ENCODE measurements at regions not wholly inside any gene's neighbourhood (a gene's known extent, or its start where the extent isn't known, plus 50 kb on each side); places are given as distances from the start of the nearest gene placed in this dataset.

DNA sequence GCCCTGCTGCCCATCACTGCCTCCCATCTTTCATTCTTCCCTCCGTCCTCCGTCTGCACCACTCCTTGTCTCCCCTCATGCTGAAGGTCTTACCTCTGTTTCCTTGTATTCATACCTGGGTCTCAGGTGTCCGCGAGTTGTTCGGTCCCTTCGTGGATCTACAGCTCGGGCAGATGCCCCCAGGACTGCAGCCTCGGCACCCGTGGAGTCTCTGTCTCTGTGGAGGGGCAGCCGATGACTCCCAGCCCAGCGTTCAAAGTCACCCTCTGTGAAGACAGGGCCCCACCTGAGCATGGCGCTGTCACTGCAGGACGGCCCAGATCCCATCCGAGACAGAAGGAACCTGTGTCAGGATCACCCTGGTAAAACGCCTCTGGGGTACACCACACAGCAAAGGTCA lies 480.0 kb upstream of the SALL3 start:
- no peaks in the 10 kb centered on the region for H3K27me3 ChIP-seq (ENCODE audit: control insufficient read depth, extremely low read depth, insufficient read depth, low read length)
- no peaks in the 10 kb centered on the region for H3K9me1 ChIP-seq (ENCODE audit: control insufficient read depth, extremely low read depth, insufficient read depth, low read length)
- no peak overlapping the region for H3K9ac ChIP-seq (ENCODE audit: control insufficient read depth, extremely low read depth, insufficient read depth, low read length)
- H3K36me3 ChIP-seq (ENCODE audit: control insufficient read depth in 2 of 2, extremely low read depth in 1 of 2, insufficient read depth in 2 of 2, low read length in 2 of 2): no peaks in the 10 kb centered on the region
- no peaks in the 10 kb centered on the region for H3K79me2 ChIP-seq (ENCODE audit: control insufficient read depth, insufficient read depth, low read length)
- FAIRE-seq: no peak
- DNase-seq (ENCODE audit: low read depth, low spot score): no peak
- dilution Hi-C loops (cut with MboI; ENCODE audit: extremely low pct_ligation_motif_present, low sequenced_read_pairs): no loop called here
- H3K27ac ChIP-seq (ENCODE audit: control insufficient read depth, insufficient read depth, low read length): no peak overlapping the region
- TF ChIP-seq, protein P1, sequence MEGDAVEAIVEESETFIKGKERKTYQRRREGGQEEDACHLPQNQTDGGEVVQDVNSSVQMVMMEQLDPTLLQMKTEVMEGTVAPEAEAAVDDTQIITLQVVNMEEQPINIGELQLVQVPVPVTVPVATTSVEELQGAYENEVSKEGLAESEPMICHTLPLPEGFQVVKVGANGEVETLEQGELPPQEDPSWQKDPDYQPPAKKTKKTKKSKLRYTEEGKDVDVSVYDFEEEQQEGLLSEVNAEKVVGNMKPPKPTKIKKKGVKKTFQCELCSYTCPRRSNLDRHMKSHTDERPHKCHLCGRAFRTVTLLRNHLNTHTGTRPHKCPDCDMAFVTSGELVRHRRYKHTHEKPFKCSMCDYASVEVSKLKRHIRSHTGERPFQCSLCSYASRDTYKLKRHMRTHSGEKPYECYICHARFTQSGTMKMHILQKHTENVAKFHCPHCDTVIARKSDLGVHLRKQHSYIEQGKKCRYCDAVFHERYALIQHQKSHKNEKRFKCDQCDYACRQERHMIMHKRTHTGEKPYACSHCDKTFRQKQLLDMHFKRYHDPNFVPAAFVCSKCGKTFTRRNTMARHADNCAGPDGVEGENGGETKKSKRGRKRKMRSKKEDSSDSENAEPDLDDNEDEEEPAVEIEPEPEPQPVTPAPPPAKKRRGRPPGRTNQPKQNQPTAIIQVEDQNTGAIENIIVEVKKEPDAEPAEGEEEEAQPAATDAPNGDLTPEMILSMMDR (optimal IDR thresholded peaks at IDR 0.05 in 1 of 3, IDR thresholded peaks at IDR 0.05 in 1 of 3, conservative IDR thresholded peaks at IDR 0.05 in 1 of 3; ENCODE audit: extremely low read depth in 1 of 3, insufficient read depth in 2 of 3, low read length in 3 of 3): no peak
- no peak for TF ChIP-seq EZH2 (IDR thresholded peaks at IDR 0.05; ENCODE audit: low read length)
- no peak overlapping the region for H3K4me3 ChIP-seq (ENCODE audit: control insufficient read depth in 2 of 3, extremely low read depth in 1 of 3, insufficient read depth in 2 of 3, low read depth in 1 of 3, low read length in 3 of 3)
- no peak overlapping the region for H2AFZ ChIP-seq (ENCODE audit: control insufficient read depth, low read length)
- peaks cover 23% of the 10 kb centered on the region for H3K9me3 ChIP-seq (ENCODE audit: control insufficient read depth, low read depth, low read length)
- no peak overlapping the region for H3K4me2 ChIP-seq (ENCODE audit: control insufficient read depth, extremely low read depth, insufficient read depth, low read depth, low read length)
- H4K20me1 ChIP-seq (ENCODE audit: control insufficient read depth, extremely low read depth, insufficient read depth, low read length): no peaks in the 10 kb centered on the region
- H3K4me1 ChIP-seq (ENCODE audit: control insufficient read depth, extremely low read depth, insufficient read depth, low read length): no peaks in the 10 kb centered on the region

- Histone ChIP-seq H3K4me1 (ENCODE audit: control insufficient read depth, extremely low read depth, insufficient read depth, low read length) (no peaks in the 10 kb centered on the region), H4K20me1 (ENCODE audit: control insufficient read depth, extremely low read depth, insufficient read depth, low read length) (no peaks in the 10 kb centered on the region), H3K9ac (ENCODE audit: control insufficient read depth, extremely low read depth, insufficient read depth, low read length) (no peak overlapping the region), H3K36me3 (ENCODE audit: control insufficient read depth in 2 of 2, extremely low read depth in 1 of 2, insufficient read depth in 2 of 2, low read length in 2 of 2) (no peaks in the 10 kb centered on the region), H3K27me3 (ENCODE audit: control insufficient read depth, extremely low read depth, insufficient read depth, low read length) (no peaks in the 10 kb centered on the region), H3K79me2 (ENCODE audit: control insufficient read depth, insufficient read depth, low read length) (no peaks in the 10 kb centered on the region), H3K9me3 (ENCODE audit: control insufficient read depth, low read depth, low read length) (peaks cover 24% of the 10 kb centered on the region), H3K4me3 (ENCODE audit: control insufficient read depth in 2 of 3, extremely low read depth in 1 of 3, insufficient read depth in 2 of 3, low read depth in 1 of 3, low read length in 3 of 3) (no peak overlapping the region), H3K27ac (ENCODE audit: control insufficient read depth, insufficient read depth, low read length) (no peak overlapping the region), H2AFZ (ENCODE audit: control insufficient read depth, low read length) (no peak overlapping the region), H3K9me1 (ENCODE audit: control insufficient read depth, extremely low read depth, insufficient read depth, low read length) (no peaks in the 10 kb centered on the region), H3K4me2 (ENCODE audit: control insufficient read depth, extremely low read depth, insufficient read depth, low read depth, low read length) (no peak overlapping the region)
- FAIRE-seq (no peak), DNase-seq (ENCODE audit: low read depth, low spot score) (no peak)
- dilution Hi-C loops (cut with MboI; ENCODE audit: extremely low pct_ligation_motif_present, low sequenced_read_pairs): no loop called here
- TF ChIP-seq, protein P1 (optimal IDR thresholded peaks at IDR 0.05 in 1 of 3, IDR thresholded peaks at IDR 0.05 in 1 of 3, conservative IDR thresholded peaks at IDR 0.05 in 1 of 3; ENCODE audit: extremely low read depth in 1 of 3, insufficient read depth in 2 of 3, low read length in 3 of 3): no peak
- TF ChIP-seq EZH2 (IDR thresholded peaks at IDR 0.05; ENCODE audit: low read length): no peak
Observed at GRCh38 chr18:78501251-78501650, 478.4 kb upstream of the SALL3 start.

Data from keratinocyte (primary cell).